K562 (cell line): ENCODE measurements at regions not wholly inside any gene's neighbourhood (a gene's known extent, or its start where the extent isn't known, plus 50 kb on each side); places are given as distances from the start of the nearest gene placed in this dataset.

Experiments
- CEBPZ ChIP-seq: fragments of 150-350 bp; IDR thresholded peaks from 2 replicates; pipeline ENCODE4 v1.6.1; 2014; ENCODE audit warnings: low read depth, mild to moderate bottlenecking, low read length, borderline replicate concordance
- FOXK1 ChIP-seq: sonication (generic); formaldehyde crosslinking; IDR thresholded peaks from 2 replicates; pipeline ENCODE4 v1.8.0; 2022; ENCODE audit warnings: missing genetic modification reagents, mild to moderate bottlenecking, borderline replicate concordance
- HDAC2 ChIP-seq: fragments of 450-650 bp; IDR thresholded peaks from 2 replicates; pipeline ENCODE4 v1.6.1; 2016; ENCODE audit warnings: mild to moderate bottlenecking
- HES1 ChIP-seq: fragments of 450-650 bp; IDR thresholded peaks from 2 replicates; pipeline ENCODE4 v1.6.1; 2016; ENCODE audit warnings: low read depth, mild to moderate bottlenecking, moderate library complexity
- HNRNPL ChIP-seq: fragments of 200-400 bp; formaldehyde crosslinking; IDR thresholded peaks from 2 replicates; pipeline ENCODE4 v1.6.1; 2017; ENCODE audit warnings: low read depth, mild to moderate bottlenecking, low read length
- NCOA4 ChIP-seq: fragments of 450-650 bp; IDR thresholded peaks from 2 replicates; pipeline ENCODE4 v1.6.1; 2018; ENCODE audit warnings: mild to moderate bottlenecking; ENCODE audit not compliant: partially characterized antibody
- RHOXF2B ChIP-seq: fragments of 250-450 bp; sonication (Bioruptor Pico); conservative IDR thresholded peaks from 2 replicates; pipeline ENCODE4 v1.5.1; 2021
- SNIP1 ChIP-seq: fragments of 450-650 bp; IDR thresholded peaks from 2 replicates; pipeline ENCODE4 v1.7.1; 2017; ENCODE audit warnings: low read depth, mild to moderate bottlenecking
- SUPT5H ChIP-seq: fragments of 450-650 bp; IDR thresholded peaks from 2 replicates; pipeline ENCODE4 v1.6.1; 2016
- XRCC3 ChIP-seq: fragments of 450-650 bp; IDR thresholded peaks from 2 replicates; pipeline ENCODE4 v1.6.1; 2017; ENCODE audit warnings: mild to moderate bottlenecking, moderate library complexity
- ZBTB1 ChIP-seq: sonication (generic); formaldehyde crosslinking; IDR thresholded peaks from 2 replicates; pipeline ENCODE4 v1.8.1; 2023; ENCODE audit warnings: missing genetic modification reagents, low read depth, mild to moderate bottlenecking, borderline replicate concordance
- ZFP30 ChIP-seq: fragments of 250-450 bp; sonication (Bioruptor Pico); IDR thresholded peaks from 2 replicates; pipeline ENCODE4 v1.8.0; 2022; ENCODE audit warnings: moderate library complexity, mild to moderate bottlenecking, inconsistent platforms, borderline replicate concordance
- ZFP36 ChIP-seq: fragments of 150-350 bp; IDR thresholded peaks from 2 replicates; pipeline ENCODE4 v1.6.1; 2018; ENCODE audit warnings: low read length, low read depth; ENCODE audit not compliant: partially characterized antibody
- ZNF12 ChIP-seq: sonication (generic); formaldehyde crosslinking; IDR thresholded peaks from 2 replicates; pipeline ENCODE4 v1.4.0; 2020; ENCODE audit warnings: mild to moderate bottlenecking, missing genetic modification reagents
- ZSCAN32 ChIP-seq: fragments of 450-650 bp; formaldehyde crosslinking; IDR thresholded peaks from 2 replicates; pipeline ENCODE4 v1.4.0; 2020; ENCODE audit warnings: mild to moderate bottlenecking, moderate library complexity
- TF ChIP-seq, protein P1 (sequence below): sonication (generic); formaldehyde crosslinking; IDR thresholded peaks from 2 replicates; pipeline ENCODE4 v1.8.0; 2022; ENCODE audit warnings: missing genetic modification reagents, mild to moderate bottlenecking, borderline replicate concordance
- TF ChIP-seq, protein P2 (sequence below): fragments of 250-450 bp; sonication (Bioruptor Pico); IDR thresholded peaks from 2 replicates; pipeline ENCODE4 v1.5.0; 2021
- TF ChIP-seq, protein P3 (sequence below): sonication (generic); formaldehyde crosslinking; IDR thresholded peaks from 2 replicates; pipeline ENCODE4 v1.8.0; 2022; ENCODE audit warnings: mild to moderate bottlenecking, missing genetic modification reagents

GRCh38 chr7:101688995-101689907 is 60.2 kb upstream of the MYL10 start (continued):
- TF ChIP-seq CEBPZ (no peak), FOXK1 (CRISPR knock-in tag) (no peak), ZFP36 (peak; percentile 82), ZSCAN32 (CRISPR knock-in tag) (no peak), ZBTB1 (CRISPR knock-in tag) (no peak), HES1 (no peak), SUPT5H (no peak), ZNF12 (CRISPR knock-in tag) (0 out of 2 replicates have a peak, but pooled peaks have one; percentile 36), HNRNPL (no peak), SNIP1 (no peak), RHOXF2B (no peak), HDAC2 (peak; percentile 66; the same call in 1 of the 2 replicates), NCOA4 (no peak), XRCC3 (no peak), ZFP30 (no peak)
- TF ChIP-seq, protein P1, sequence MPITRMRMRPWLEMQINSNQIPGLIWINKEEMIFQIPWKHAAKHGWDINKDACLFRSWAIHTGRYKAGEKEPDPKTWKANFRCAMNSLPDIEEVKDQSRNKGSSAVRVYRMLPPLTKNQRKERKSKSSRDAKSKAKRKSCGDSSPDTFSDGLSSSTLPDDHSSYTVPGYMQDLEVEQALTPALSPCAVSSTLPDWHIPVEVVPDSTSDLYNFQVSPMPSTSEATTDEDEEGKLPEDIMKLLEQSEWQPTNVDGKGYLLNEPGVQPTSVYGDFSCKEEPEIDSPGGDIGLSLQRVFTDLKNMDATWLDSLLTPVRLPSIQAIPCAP, result no peak
- TF ChIP-seq, protein P2, sequence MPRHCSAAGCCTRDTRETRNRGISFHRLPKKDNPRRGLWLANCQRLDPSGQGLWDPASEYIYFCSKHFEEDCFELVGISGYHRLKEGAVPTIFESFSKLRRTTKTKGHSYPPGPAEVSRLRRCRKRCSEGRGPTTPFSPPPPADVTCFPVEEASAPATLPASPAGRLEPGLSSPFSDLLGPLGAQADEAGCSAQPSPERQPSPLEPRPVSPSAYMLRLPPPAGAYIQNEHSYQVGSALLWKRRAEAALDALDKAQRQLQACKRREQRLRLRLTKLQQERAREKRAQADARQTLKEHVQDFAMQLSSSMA (CRISPR knock-in tag), result no peak
- TF ChIP-seq, protein P3, sequence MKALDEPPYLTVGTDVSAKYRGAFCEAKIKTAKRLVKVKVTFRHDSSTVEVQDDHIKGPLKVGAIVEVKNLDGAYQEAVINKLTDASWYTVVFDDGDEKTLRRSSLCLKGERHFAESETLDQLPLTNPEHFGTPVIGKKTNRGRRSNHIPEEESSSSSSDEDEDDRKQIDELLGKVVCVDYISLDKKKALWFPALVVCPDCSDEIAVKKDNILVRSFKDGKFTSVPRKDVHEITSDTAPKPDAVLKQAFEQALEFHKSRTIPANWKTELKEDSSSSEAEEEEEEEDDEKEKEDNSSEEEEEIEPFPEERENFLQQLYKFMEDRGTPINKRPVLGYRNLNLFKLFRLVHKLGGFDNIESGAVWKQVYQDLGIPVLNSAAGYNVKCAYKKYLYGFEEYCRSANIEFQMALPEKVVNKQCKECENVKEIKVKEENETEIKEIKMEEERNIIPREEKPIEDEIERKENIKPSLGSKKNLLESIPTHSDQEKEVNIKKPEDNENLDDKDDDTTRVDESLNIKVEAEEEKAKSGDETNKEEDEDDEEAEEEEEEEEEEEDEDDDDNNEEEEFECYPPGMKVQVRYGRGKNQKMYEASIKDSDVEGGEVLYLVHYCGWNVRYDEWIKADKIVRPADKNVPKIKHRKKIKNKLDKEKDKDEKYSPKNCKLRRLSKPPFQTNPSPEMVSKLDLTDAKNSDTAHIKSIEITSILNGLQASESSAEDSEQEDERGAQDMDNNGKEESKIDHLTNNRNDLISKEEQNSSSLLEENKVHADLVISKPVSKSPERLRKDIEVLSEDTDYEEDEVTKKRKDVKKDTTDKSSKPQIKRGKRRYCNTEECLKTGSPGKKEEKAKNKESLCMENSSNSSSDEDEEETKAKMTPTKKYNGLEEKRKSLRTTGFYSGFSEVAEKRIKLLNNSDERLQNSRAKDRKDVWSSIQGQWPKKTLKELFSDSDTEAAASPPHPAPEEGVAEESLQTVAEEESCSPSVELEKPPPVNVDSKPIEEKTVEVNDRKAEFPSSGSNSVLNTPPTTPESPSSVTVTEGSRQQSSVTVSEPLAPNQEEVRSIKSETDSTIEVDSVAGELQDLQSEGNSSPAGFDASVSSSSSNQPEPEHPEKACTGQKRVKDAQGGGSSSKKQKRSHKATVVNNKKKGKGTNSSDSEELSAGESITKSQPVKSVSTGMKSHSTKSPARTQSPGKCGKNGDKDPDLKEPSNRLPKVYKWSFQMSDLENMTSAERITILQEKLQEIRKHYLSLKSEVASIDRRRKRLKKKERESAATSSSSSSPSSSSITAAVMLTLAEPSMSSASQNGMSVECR, result no peak
